Peyer's patch (tissue), 4 donors: ENCODE measurements at regions not wholly inside any gene's neighbourhood (a gene's known extent, or its start where the extent isn't known, plus 50 kb on each side); places are given as distances from the start of the nearest gene placed in this dataset.

Source experiments
- DNase-seq, 3 donors: peaks; one replicate each; pipeline ENCODE4 v3.0.0-alpha.2; 2017 to 2019
- H3K27ac ChIP-seq, 4 donors: fragments of 200-600 bp; sonication (generic); one replicate each; pipeline ENCODE4 v1.5.1; 2016 to 2019
- H3K27me3 ChIP-seq, 2 donors: fragments of 200-600 bp; sonication (generic); one replicate each; pipeline ENCODE4 v1.5.1; 2019
- H3K36me3 ChIP-seq, 3 donors: fragments of 200-600 bp; sonication (generic); one replicate each; pipeline ENCODE4 v1.5.1; 2016 to 2019
- H3K4me1 ChIP-seq, 4 donors: fragments of 200-600 bp; sonication (generic); one replicate each; pipeline ENCODE4 v1.5.1; 2016 to 2019
- H3K4me3 ChIP-seq, 4 donors: fragments of 200-600 bp; sonication (generic); 1 replicate in 3 of 4; 2 replicates in 1 of 4; pipeline ENCODE4 v1.5.1; 2016 to 2019; ENCODE audit warnings: mild to moderate bottlenecking in 1 of 4
- H3K9me3 ChIP-seq, 4 donors: fragments of 200-600 bp; sonication (generic); one replicate each; pipeline ENCODE4 v1.5.1; 2016 to 2019; ENCODE audit warnings: mild to moderate bottlenecking in 1 of 4
- CTCF ChIP-seq, 6 experiments: fragments of 450-650 bp in 4 of 6; fragments of 200-600 bp in 2 of 6; sonication (generic) in 1 of 6; IDR thresholded peaks; one replicate each; pipeline ENCODE4 v1.5.1; 2017 to 2019; ENCODE audit warnings: antibody characterized with exemption in 6 of 6, mild to moderate bottlenecking in 3 of 6, moderate library complexity in 1 of 6
- POLR2A ChIP-seq, 2 donors: fragments of 450-650 bp; IDR thresholded peaks; one replicate each; pipeline ENCODE4 v1.5.1; 2017; ENCODE audit warnings: antibody characterized with exemption in 2 of 2, mild to moderate bottlenecking in 2 of 2, moderate library complexity in 2 of 2

- Histone ChIP-seq H3K27ac (no peak overlapping the region), H3K36me3 (no peaks in the 10 kb centered on the region), H3K9me3 (no peaks in the 10 kb centered on the region), H3K27me3 (no peaks in the 10 kb centered on the region), H3K4me3 (no peak overlapping the region), H3K4me1 (peaks cover 0 to 6% (median 0%) of the 10 kb centered on the region in 4 donors)
- no peak for TF ChIP-seq POLR2A (IDR thresholded peaks at IDR 0.05)
- TF ChIP-seq CTCF (IDR thresholded peaks at IDR 0.05), result no peak
- DNase-seq, result peak in 1 of 3 donors; percentile 39
These were observed 1334.0 kb downstream of the TBC1D22A start for GRCh38 chr22:48096411-48096810.

GRCh38 chr22:48093981-48094380, 1331.5 kb downstream of the TBC1D22A start:
- Histone ChIP-seq H3K27me3 (no peaks in the 10 kb centered on the region), H3K4me1 (peaks cover 0 to 13% (median 8%) of the 10 kb centered on the region in 4 donors), H3K9me3 (no peaks in the 10 kb centered on the region), H3K36me3 (no peaks in the 10 kb centered on the region), H3K4me3 (no peak overlapping the region), H3K27ac (no peak overlapping the region)
- TF ChIP-seq POLR2A (IDR thresholded peaks at IDR 0.05) (no peak), CTCF (IDR thresholded peaks at IDR 0.05) (no peak)
- DNase-seq, result peak in 1 of 3 donors; percentile 24

- Histone ChIP-seq H3K27ac (no peak overlapping the region), H3K9me3 (no peaks in the 10 kb centered on the region), H3K4me3 (no peak overlapping the region), H3K36me3 (no peaks in the 10 kb centered on the region), H3K4me1 (peaks cover 0 to 13% (median 8%) of the 10 kb centered on the region in 4 donors), H3K27me3 (no peaks in the 10 kb centered on the region)
- no peak for TF ChIP-seq POLR2A (IDR thresholded peaks at IDR 0.05)
- no peak for TF ChIP-seq CTCF (IDR thresholded peaks at IDR 0.05)
- DNase-seq, result no peak
These were observed 1330.4 kb downstream of the TBC1D22A start for GRCh38 chr22:48092866-48093265.

GRCh38 chr22:48091656-48092223, 1329.3 kb downstream of the TBC1D22A start:
- Histone ChIP-seq H3K4me1 (peaks cover 0 to 13% (median 5%) of the 10 kb centered on the region in 4 donors), H3K4me3 (no peak overlapping the region), H3K27me3 (no peaks in the 10 kb centered on the region), H3K9me3 (no peaks in the 10 kb centered on the region), H3K36me3 (no peaks in the 10 kb centered on the region), H3K27ac (no peak overlapping the region)
- TF ChIP-seq POLR2A (IDR thresholded peaks at IDR 0.05) (no peak), CTCF (IDR thresholded peaks at IDR 0.05) (no peak)
- DNase-seq, result peak in 1 of 3 donors; percentile 29

- TF ChIP-seq POLR2A (IDR thresholded peaks at IDR 0.05) (no peak), CTCF (IDR thresholded peaks at IDR 0.05) (no peak)
- no peaks in the 10 kb centered on the region for H3K9me3 ChIP-seq
- peaks cover 0 to 13% (median 5%) of the 10 kb centered on the region in 4 donors for H3K4me1 ChIP-seq
- H3K27ac ChIP-seq, result no peak overlapping the region
- no peak overlapping the region for H3K4me3 ChIP-seq
- H3K27me3 ChIP-seq, result no peaks in the 10 kb centered on the region
- DNase-seq, result peak in 2 of 3 donors; percentile 22 to 43
- H3K36me3 ChIP-seq, result no peaks in the 10 kb centered on the region
These were observed 1328.7 kb downstream of the TBC1D22A start for GRCh38 chr22:48091060-48091650.
